NCI-H510A treated with DMSO at 0.1 percent for 48 hours (cell line): ENCODE measurements at regions not wholly inside any gene's neighbourhood (a gene's known extent, or its start where the extent isn't known, plus 50 kb on each side); places are given as distances from the start of the nearest gene placed in this dataset.

Experiments
- DNase-seq: peaks from one replicate; lab custom pipeline; 2025; lab: John Stamatoyannopoulos, UW

DNA sequence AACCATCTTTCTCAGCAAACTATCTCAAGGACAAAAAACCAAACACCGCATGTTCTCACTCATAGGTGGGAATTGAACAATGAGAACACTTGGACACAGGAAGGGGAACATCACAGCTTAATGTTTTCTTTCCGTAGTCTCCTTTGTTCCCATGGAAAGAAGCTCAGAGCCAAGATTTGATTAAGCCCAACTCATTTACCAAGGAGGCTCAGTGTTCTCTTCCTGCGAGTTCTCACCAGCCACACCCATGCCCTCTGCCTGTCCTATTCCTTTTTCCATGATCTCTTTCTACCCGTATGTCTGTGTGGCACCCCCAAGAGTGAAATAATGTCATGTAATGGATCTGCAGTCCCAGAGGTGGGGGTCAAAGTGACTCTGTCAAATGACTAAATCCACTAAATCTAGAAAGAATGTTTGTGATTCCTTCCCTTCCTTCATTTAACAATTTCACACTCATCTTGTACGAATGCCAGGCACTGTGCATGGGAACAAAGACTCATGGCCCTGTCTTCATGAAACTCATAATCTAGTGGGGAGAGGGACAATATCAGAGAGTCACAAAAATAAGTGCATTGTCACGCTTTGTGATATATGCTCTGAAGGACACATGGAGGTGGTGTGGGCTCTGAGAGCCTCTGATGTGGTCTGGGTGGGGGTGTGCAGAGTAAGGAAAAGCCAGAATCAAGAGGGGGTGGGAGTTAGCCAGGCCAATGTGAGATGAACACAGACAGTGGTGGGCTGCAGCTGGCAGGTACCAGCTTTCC, 292.1 kb downstream of the CDC5L start:
- no peak for DNase-seq

DNA sequence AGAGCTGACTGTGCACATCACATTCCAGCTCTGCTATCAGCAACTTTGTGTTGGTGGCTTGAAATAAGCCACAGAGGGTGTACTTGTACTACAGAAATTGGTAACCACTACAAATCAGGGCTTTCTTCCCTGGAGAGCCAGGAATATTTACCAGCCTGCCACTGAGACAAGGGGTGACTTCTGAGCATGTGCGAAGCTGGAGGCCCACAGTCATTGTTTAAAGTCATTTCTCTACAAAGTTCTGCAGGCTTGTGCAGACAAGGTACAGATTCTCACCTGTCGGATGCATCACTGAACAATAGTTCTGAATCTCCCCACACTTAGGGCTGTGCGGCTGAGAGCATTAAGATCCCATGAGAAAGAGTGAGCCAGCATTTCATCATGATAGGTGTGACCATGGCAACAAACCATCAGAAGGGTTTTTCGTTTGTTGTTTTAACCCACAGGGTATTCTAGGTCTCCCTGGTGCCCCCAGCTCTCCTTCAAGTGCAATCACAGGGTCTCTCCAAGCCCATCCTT, 292.8 kb downstream of the CDC5L start:
- DNase-seq = no peak

DNA sequence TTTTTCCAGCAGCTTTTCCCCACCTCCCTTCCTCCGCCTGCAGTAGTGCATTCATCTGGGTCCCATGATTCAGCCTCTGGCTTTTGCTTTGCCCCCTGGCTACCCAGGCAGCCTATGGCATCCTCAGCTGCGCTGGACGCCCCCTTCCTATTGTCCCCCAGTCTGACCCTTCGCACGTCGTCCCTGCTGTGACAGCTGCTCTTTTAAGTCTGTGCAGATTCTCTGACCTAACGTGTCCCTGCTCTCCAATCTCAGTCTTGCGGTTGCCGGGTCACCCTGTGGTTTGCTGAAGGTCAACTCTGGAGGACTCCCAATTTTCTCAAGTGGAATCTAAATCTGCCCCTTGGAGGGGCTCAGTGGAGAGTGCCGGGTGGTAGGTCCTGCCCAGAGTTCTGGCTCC, 294.3 kb downstream of the CDC5L start:
- no peak for DNase-seq

DNA sequence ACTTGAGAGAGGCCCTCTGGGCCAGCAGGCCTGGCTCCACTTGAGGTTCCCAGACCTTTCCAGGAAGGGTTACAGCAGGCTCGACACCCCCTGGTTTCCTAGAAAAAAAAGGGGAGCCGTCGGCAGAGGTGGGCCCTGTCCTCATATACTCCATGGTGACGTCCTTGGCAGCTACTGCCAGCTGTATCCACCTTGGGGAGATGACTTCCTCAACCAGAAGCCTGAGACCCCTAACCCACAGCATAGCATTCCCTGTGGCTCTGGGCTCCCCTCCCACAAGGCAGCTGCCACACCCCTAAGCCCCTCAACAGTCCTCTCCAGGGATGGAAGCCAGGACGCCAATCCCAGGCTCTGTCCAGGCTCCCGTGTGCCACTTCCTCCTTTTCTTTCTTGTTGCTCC, 294.8 kb downstream of the CDC5L start:
- no peak for DNase-seq

DNA sequence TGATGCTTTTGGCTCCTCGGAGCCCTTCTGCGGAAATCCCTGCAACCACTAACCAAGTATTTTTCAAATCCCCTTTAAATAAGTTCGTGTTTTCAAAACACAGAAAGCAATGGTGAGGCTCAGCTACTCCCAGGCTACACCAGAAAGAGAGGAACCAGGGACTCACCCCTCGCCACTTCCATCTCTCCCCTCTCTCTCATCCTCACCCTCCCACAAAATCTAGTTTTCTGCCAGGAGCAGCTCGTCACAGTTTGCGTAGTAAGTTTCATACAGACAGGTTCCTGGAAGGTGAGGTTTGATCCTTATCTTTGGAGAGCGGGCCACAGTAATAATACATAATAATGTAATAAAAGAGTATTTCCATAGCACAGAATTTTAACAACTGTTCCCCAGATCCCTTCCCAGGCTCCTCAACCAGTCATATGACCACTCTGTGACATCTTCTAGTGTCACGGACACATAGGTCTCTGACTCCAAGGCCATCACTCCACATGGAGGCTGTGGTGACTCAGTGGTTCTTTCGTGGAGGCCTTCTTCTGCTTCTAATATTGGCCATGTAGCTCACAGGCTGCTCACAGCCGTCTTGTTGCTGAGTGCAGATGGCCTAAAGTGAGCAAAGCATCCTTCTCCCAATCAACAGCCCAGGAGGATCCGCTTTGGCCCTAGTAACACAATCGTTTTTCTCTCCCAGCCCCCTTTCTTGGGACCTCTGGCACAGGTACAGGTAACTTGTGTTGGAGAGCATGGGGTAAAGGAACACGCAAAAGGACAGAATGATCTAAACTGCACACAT, 295.7 kb downstream of the CDC5L start:
- DNase-seq = no peak

DNA sequence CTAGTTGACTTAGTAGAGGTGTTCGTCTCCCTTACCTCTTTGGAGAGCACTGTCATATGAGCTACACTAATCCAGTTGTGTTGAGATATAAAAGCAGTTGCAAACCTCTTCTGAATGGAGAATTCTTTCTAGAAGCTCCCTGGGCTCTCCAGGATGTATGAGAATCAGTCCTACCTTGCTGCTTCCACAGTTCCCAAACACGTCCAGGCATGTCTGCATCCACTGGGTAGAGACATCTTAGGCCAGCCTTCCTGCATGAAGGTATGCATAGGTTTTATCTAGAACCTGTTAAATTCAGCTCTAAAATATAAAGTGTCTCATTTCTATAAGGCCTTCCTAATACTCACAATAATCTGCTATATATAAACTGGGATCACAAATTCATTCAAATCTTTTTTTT, 297.7 kb downstream of the CDC5L start:
- no peak for DNase-seq

DNA sequence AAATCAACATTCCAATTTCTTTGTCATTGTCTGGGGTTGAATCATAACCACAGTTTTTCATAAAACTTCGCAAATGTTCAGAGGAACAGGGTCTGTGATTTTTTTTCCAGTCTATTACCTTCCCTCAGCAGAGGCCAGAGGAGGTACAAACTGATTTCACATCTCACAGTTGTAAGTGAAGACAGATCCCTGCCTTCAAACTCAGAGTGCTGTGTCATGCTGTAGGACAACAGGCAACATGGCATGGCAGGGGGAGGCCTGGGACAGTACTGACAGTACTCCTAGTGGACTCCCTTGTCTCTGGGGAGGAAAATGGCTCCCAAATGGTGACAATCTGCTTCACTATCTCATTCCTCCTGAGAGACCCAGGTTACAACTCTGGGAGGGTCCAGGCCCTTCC, 308.6 kb downstream of the CDC5L start:
- DNase-seq = no peak

DNA sequence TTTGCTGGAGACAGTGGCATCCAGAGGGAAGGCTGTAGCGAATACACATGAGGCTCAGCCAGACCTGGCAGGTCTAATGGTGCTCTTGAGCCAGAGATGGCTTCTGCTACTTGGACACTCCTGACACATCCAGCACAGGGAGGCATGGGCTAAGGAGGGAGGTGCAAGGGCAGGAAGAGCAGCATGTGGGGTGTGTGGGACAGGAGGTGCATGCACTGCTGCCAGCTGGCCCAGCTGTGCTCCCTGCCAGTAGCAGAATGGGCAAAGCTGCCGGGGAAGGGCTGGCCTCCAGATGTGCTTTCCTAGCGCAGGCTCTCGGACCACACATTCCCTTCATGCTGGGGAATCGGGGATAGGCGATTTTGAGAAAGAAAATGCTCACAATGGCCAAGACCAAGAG, 309.2 kb downstream of the CDC5L start:
- no peak for DNase-seq

DNA sequence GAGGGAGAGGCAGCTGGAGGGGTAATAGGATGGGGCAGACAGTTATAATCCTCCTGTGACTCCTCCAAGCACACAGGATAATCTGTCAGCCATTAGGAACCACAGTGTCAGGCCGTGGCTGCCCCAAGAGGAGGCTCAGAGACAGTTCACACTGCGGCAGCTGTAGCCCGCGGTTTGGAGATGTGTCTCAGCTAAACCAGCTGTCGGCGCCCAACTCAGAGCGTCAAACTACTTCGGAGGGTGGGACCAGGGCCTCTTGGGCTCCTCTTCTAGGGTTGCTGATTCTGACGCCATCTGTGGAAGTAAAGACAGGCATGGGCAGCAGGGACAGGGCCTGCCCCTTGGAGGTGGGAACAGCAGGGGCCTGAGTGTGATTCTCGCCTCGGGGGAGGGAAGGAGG, 309.8 kb downstream of the CDC5L start:
- DNase-seq = no peak

DNA sequence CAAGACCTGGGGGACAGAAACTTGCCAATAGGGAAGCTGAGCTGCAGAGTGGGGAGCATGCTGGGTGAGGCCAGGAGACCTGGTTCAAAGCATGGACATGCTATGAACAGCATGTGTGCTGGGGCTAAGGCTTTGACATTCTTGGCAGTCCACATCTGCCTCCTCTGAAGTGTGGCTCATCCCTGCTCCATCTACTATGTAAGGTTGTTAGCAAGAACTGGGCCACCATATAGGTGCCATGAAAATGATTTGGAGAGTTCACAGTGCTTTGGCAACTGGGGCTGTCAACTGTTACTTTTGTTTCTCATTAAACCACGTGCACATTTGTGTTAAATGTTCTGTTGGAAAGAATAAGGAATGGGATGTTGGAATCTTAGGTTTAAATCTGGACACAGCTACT, 311.1 kb downstream of the CDC5L start:
- no peak for DNase-seq

DNA sequence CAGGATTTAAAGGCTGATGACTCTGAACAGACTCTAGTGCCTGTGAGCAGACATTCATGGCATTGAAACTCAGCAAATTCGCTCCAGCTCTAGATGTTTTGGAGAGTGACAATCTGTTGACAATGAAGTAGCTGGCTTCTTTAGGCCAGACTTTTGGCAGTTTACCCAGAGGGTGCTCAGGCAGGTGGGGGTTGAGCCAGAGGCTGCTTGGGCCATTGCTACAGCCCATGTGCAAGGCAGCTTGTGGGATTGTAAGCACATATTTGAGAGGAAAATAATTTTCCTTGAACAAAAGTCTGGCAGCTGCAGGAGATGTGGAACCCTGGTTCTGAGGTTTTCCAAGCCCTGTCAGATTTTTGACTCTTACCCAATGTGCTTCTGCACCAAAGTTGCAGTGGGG, 311.6 kb downstream of the CDC5L start:
- DNase-seq = no peak

DNA sequence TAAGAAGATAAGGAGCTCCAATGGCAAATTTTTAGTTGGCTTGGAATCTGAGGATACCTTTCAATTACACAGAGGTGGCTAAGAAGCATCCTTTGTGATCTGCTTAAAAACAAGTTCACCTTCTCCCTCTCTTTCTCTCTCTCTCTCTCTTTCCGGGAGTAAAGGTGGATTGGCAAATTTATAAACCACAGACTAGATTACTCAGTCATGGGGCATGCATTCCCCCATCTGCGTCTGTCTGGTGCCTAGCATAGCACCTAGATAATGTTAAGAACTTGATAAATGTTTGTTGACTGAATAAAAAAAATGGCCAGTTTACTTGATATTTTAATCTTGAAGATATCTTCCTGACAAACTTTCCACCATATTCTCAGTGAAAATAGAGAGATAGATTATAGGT, 312.3 kb downstream of the CDC5L start:
- DNase-seq = no peak

DNA sequence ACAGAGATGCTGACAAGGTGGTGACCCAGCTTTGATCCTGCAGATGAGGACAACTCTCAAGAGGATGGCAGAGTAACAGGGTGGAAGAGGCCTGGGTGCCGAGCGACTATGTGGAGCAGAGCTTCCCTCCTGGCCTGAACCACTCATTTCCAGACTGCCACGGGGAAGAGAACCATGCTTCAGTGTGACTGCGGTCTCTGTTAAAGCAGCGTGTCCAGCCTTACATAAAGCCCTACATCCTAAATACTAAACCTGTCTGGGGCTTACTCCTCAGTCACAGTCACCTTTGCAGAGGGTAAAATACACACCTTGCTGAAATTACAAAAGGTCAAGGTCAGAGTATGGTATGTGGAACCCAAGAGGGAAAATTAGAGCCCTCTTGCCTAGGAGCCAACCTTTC, 312.9 kb downstream of the CDC5L start:
- DNase-seq = no peak

DNA sequence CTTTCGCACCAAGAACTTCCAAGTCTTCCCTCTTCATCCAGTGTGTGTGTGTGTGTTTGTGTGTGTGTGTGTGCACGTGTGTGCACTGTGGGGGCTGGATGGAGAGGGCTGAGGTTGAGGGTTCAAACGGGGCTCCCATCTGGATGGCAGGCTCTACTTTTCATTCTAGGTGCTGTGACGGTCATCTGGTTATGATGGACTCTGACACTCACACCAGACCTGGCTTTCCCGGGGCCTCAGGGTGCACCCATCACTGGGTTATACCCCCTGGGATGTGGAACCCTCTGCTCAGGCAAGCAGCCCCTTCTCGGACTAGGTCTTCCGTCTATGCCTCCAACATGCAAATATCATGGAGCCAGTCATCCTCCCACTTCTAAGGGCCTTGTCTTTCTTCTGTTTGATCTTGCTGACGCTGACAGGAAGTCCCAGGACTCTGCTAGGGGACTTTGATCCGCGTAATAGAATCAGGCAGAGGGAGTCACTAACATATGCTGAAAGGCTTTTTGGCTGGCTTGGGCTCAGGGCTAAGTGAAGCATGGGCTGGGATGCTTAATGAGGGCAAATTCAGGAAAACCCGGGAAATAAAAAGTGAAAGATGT, 313.6 kb downstream of the CDC5L start:
- no peak for DNase-seq

DNA sequence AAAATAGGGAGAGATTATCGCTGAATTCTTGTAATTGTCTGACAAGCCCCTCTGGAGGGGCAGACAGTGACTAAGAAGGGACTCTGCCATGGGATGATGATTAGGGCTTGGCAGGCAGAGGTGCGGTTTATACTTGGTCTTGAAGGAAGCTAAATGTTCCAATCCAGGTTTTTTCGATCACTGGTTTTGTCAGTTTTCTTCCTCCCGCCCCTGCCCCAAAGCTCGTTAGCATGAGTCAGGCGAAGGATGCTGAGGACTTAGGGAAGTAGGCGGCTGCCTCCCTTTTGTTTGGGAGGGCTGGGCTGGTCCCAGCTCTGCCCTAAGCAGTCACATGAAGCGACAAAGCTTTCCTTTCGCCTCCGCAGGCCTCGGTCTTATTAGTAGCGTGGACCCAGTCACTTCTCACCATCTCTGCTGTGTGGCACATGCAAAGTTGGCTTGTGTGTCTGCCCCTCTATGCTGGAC, 314.2 kb downstream of the CDC5L start:
- no peak for DNase-seq

DNA sequence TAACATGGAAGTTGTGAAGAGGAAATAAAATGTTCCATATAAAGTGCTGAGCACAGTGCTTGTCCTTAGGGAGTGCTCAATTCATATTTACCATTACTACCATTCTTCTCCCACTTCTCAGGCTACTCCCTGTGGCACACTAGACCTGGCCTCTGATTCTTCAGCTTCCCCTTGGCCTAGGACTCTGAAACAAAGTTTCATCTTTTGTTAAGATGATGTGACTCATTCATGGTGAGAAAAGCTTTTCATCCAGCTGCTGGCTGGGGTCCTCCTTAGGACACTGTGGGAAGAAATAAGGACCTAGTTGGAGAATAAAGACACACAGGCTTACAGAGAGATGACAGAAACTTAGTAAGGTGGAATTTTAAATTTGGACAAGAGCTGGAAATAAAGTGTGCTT, 314.8 kb downstream of the CDC5L start:
- no peak for DNase-seq

DNA sequence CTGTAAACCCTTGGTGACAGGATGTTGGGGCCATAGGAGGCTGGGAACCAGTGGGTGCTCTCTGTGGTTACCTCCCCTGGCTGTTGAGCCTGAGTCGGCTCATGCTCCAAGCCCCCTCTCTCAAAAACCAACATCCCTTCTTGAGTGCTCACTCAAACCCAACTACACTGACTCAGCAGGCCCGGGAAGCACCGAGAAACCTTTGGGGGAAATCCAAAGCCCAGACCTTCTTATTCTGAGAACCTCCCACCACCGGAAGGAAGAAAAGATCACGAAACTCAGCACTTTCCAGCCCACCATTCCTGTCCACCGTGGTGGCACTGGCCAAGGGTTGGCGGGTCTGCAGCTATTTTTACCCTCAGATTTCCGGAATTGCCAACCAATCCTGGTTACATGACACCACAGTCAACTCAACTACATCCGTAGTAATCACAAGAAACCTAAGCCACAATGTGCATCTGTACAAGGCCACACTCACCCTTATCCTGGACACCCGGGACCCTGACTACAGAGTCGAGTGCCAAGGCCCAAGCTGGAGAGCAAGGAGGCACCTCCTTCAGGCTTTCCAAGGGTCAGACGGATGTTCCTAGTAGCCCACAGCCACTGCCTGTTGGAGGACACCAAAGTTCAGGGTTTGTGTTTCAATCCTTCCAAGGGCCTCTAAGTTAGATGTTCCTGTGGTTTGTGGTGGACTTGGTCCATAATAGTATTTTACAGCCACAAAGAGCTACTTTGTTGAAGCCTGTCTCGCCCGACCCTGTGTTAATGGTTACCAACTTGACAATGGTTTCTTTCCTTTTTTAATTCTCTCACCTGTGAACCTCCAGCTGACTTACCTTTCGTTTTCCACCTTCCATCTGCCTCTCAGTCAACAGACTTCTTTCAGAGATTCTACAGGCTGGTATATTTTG, 317.0 kb downstream of the CDC5L start:
- DNase-seq = no peak

DNA sequence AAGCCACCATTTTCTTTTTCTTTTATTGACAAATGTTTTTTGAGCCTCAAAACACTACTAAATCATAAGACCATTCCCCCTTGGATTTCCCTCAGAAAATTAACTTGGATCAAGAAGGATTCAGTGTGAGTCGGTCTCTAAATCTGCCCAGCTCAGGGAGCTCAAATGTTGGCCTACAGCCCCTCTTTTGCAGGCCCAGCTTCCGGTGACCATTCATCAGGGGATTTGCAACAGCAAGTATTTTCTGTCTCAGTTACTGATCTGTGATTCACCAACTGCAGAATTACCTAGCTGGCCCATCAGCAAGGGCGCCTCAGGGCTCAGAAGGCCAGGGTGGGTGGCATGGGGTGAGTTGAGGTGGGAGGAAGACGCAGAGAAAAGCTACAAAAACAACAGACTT, 318.1 kb downstream of the CDC5L start:
- no peak for DNase-seq

DNA sequence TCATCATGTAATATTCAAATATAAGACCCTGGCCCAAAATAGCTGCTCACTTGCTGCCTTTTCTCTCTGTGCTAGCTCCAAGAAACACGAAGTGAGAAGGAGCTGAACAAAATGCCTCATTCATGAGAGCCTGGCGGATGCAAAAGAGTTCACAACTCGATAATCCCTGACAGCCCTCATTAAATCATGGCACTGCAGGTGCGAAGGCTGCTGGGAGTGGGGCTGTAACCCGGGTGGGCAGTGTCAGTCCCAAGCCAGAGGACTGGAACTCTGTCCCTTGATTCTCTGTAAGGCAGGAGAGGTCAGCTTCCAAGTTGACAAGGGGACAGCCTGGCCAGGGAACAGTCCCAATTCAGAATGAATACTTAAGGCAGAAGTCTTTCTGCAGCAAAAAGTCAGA, 318.5 kb downstream of the CDC5L start:
- no peak for DNase-seq

DNA sequence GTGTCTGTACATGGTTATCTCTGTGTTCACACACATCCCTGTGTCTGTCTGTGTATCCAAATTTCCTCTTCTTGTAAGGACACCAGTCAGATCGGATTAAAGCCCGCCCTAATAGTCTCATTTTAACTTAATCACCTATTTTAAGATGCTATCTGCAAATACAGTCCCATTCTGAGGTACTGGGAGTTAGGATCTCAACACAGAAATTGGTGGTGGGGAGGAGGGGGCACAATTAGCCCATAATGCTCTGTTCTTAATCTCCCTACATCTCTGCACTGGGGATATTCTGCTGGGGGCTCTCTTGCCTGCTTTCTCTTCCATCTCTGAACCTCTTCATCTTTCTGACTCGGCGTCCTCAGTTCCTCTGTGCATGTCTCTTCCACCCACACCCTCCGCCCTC, 320.7 kb downstream of the CDC5L start:
- no peak for DNase-seq

DNA sequence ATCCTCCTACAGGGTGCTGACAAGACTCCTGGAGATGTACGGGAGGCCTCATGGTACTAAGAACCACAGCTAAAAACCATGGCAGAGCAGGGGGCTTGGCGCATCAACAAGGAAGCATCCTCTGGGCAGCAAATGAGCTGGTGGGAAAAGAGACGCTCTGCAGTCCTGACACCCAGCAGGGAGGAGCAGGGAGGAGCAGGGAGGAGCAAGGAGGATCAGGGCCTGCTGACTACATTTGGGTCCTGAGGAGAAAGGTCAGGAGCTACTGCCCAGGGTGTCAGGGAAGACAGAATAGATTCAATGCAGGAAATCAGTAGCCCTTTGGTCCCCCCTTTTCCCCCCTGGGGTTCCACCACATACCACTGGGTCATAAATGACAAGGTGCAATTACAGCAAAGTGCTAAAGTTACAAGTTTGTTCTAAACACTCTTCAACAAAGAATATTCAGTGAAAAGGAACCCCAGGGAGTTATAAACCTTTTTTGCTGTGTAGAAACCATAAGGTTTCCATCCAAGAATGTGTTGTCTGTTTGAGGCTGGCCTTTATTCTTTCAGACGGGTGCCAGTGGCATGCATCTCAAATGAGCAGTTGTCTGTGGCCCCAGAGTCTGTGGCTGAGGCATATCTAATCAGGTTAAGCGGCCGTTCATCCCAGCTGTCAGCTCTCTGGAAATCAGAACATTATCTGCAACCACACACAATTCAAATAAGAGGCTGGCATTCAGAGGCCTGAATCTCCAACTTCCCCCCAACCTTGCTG, 325.0 kb downstream of the CDC5L start:
- no peak for DNase-seq
